ENCODE measurements at regions not wholly inside any gene's neighbourhood (a gene's known extent, or its start where the extent isn't known, plus 50 kb on each side); places are given as distances from the start of the nearest gene placed in this dataset.

GRCh38 chr2:217314021-217314460, 454.2 kb upstream of the TNP1 start:
- Histone ChIP-seq H3K27ac (no peak overlapping the region), H3K36me3 (replicated peaks) (no peaks in the 10 kb centered on the region), H3K27me3 (replicated peaks) (no peaks in the 10 kb centered on the region), H3K4me3 (ENCODE audit: low read depth, low read length) (no peak overlapping the region)
- in situ Hi-C loops (cut with HindIII; ENCODE audit: low pct_ligation_motif_present, low sequenced_read_pairs) = no loop called here
- no peak for TF ChIP-seq CTCF (IDR thresholded peaks at IDR 0.05; ENCODE audit: low read depth, low read length, missing control alignments)
- DNase-seq = no peak

GRCh38 chr2:217313386-217313785, 453.5 kb upstream of the TNP1 start:
- in situ Hi-C loops (cut with HindIII; ENCODE audit: low pct_ligation_motif_present, low sequenced_read_pairs) = no loop called here
- H3K27me3 ChIP-seq (replicated peaks) = no peaks in the 10 kb centered on the region
- no peak overlapping the region for H3K27ac ChIP-seq
- no peak for DNase-seq
- H3K36me3 ChIP-seq (replicated peaks) = no peaks in the 10 kb centered on the region
- H3K4me3 ChIP-seq (ENCODE audit: low read depth, low read length) = no peak overlapping the region
- TF ChIP-seq CTCF (IDR thresholded peaks at IDR 0.05; ENCODE audit: low read depth, low read length, missing control alignments) = no peak

- H3K36me3 ChIP-seq (replicated peaks) = no peaks in the 10 kb centered on the region
- no peak for TF ChIP-seq CTCF (IDR thresholded peaks at IDR 0.05; ENCODE audit: low read depth, low read length, missing control alignments)
- DNase-seq = no peak
- in situ Hi-C loops (cut with HindIII; ENCODE audit: low pct_ligation_motif_present, low sequenced_read_pairs) = no loop called here
- H3K27me3 ChIP-seq (replicated peaks) = no peaks in the 10 kb centered on the region
- no peak overlapping the region for H3K4me3 ChIP-seq (ENCODE audit: low read depth, low read length)
- H3K27ac ChIP-seq = no peak overlapping the region
Observed at GRCh38 chr2:217309056-217309455, 449.2 kb upstream of the TNP1 start.

- in situ Hi-C loops (cut with HindIII; ENCODE audit: low pct_ligation_motif_present, low sequenced_read_pairs) = no loop called here
- no peak overlapping the region for H3K4me3 ChIP-seq (ENCODE audit: low read depth, low read length)
- H3K27me3 ChIP-seq (replicated peaks) = no peaks in the 10 kb centered on the region
- no peaks in the 10 kb centered on the region for H3K36me3 ChIP-seq (replicated peaks)
- no peak overlapping the region for H3K27ac ChIP-seq
- no peak for TF ChIP-seq CTCF (IDR thresholded peaks at IDR 0.05; ENCODE audit: low read depth, low read length, missing control alignments)
- no peak for DNase-seq
Observed at GRCh38 chr2:217307023-217307422, 447.2 kb upstream of the TNP1 start.

- Histone ChIP-seq H3K27me3 (replicated peaks) (no peaks in the 10 kb centered on the region), H3K4me3 (ENCODE audit: low read depth, low read length) (no peak overlapping the region), H3K27ac (no peak overlapping the region), H3K36me3 (replicated peaks) (no peaks in the 10 kb centered on the region)
- in situ Hi-C loops (cut with HindIII; ENCODE audit: low pct_ligation_motif_present, low sequenced_read_pairs) = no loop called here
- no peak for TF ChIP-seq CTCF (IDR thresholded peaks at IDR 0.05; ENCODE audit: low read depth, low read length, missing control alignments)
- DNase-seq = no peak
Observed at GRCh38 chr2:217305882-217306281, 446.0 kb upstream of the TNP1 start.

GRCh38 chr2:217304582-217304981, 444.7 kb upstream of the TNP1 start:
- TF ChIP-seq CTCF (IDR thresholded peaks at IDR 0.05; ENCODE audit: low read depth, low read length, missing control alignments) = no peak
- Histone ChIP-seq H3K36me3 (replicated peaks) (no peaks in the 10 kb centered on the region), H3K27ac (no peak overlapping the region), H3K4me3 (ENCODE audit: low read depth, low read length) (no peak overlapping the region), H3K27me3 (replicated peaks) (no peaks in the 10 kb centered on the region)
- no peak for DNase-seq
- in situ Hi-C loops (cut with HindIII; ENCODE audit: low pct_ligation_motif_present, low sequenced_read_pairs) = no loop called here

All from brain microvascular endothelial cell (primary cell).